ENCODE measurements at regions not wholly inside any gene's neighbourhood (a gene's known extent, or its start where the extent isn't known, plus 50 kb on each side); places are given as distances from the start of the nearest gene placed in this dataset.

DNA sequence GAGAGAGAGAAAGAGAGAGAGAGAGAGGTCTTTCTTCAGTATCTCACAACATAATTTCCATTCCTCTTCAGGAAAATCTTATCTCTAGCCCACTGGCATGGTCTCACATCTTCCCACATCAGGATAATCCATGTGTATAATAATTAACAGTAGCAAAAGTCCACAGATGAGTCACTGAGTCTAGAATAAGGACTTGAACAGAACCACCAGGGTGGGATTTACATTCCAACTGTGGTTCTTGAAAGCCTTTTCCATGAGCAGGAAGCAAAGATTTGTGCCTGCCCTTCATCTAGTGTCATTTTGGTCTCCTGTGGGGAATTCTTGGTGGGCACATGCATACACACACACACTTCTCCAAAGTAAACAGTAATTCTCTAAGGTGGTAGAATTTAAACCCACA, 107.1 kb upstream of the TCF4 start:
- Histone ChIP-seq H3K4me2 (ENCODE audit: insufficient read depth, insufficient read length, low read length) (no peak overlapping the region), H3K18ac (ENCODE audit: insufficient read length, low read depth, low read length) (no peak overlapping the region), H3K4ac (ENCODE audit: low read depth, low read length) (no peak overlapping the region), H2BK12ac (ENCODE audit: insufficient read length, low read depth, low read length) (no peak overlapping the region), H3T11ph (ENCODE audit: low read length) (no peak overlapping the region), H2AFZ (ENCODE audit: low read length) (no peak overlapping the region), H2BK5ac (ENCODE audit: insufficient read length, low read length) (no peak overlapping the region), H3K23ac (ENCODE audit: insufficient read length, low read depth, low read length) (no peak overlapping the region), H3K23me2 (ENCODE audit: insufficient read length, low read depth, low read length, poor library complexity, severe bottlenecking) (no peaks in the 10 kb centered on the region), H3K27ac (ENCODE audit: insufficient read length, low read depth, low read length) (no peak overlapping the region), H2AK5ac (ENCODE audit: insufficient read length, low read length) (no peak overlapping the region), H2BK120ac (ENCODE audit: low read depth, low read length, poor library complexity, severe bottlenecking) (no peak overlapping the region), H4K91ac (ENCODE audit: insufficient read length, low read depth, low read length) (no peak overlapping the region), H4K5ac (ENCODE audit: insufficient read length, low read depth, low read length) (no peak overlapping the region), H3K9ac (ENCODE audit: extremely low read depth, insufficient read length, low read length) (no peak overlapping the region), H3K56ac (ENCODE audit: insufficient read length, low read depth, low read length) (no peak overlapping the region), H3K4me1 (ENCODE audit: insufficient read depth, low read length) (no peaks in the 10 kb centered on the region), H3K9me3 (ENCODE audit: control insufficient read depth, low read depth, low read length) (no peaks in the 10 kb centered on the region), H3K79me1 (ENCODE audit: insufficient read depth, low read depth, low read length, poor library complexity, severe bottlenecking) (no peaks in the 10 kb centered on the region), H3K14ac (ENCODE audit: insufficient read depth, low read length) (no peak overlapping the region), H2BK20ac (ENCODE audit: low read depth, low read length, poor library complexity, severe bottlenecking) (no peak overlapping the region), H3K79me2 (ENCODE audit: insufficient read depth, low read length) (no peaks in the 10 kb centered on the region), H2BK15ac (ENCODE audit: low read depth, low read length) (no peak overlapping the region), H4K8ac (replicated peaks; ENCODE audit: insufficient read length, low read depth, low read length) (no peak overlapping the region), H3K27me3 (ENCODE audit: insufficient read depth, low read length) (no peaks in the 10 kb centered on the region), H4K20me1 (ENCODE audit: control insufficient read depth, insufficient read depth, insufficient read length) (no peaks in the 10 kb centered on the region)
- Mint-ChIP-seq H3K9me3 (no peaks in the 10 kb centered on the region), H3K4me3 (no peak overlapping the region), H3K36me3 (ENCODE audit: insufficient read depth in 1 of 3, low read depth in 3 of 3) (no peaks in the 10 kb centered on the region), H3K27me3 (ENCODE audit: low read depth) (no peaks in the 10 kb centered on the region), H3K27ac (no peak overlapping the region), H3K4me1 (no peaks in the 10 kb centered on the region)
- no peak for DNase-seq
- TF ChIP-seq, protein P1, sequence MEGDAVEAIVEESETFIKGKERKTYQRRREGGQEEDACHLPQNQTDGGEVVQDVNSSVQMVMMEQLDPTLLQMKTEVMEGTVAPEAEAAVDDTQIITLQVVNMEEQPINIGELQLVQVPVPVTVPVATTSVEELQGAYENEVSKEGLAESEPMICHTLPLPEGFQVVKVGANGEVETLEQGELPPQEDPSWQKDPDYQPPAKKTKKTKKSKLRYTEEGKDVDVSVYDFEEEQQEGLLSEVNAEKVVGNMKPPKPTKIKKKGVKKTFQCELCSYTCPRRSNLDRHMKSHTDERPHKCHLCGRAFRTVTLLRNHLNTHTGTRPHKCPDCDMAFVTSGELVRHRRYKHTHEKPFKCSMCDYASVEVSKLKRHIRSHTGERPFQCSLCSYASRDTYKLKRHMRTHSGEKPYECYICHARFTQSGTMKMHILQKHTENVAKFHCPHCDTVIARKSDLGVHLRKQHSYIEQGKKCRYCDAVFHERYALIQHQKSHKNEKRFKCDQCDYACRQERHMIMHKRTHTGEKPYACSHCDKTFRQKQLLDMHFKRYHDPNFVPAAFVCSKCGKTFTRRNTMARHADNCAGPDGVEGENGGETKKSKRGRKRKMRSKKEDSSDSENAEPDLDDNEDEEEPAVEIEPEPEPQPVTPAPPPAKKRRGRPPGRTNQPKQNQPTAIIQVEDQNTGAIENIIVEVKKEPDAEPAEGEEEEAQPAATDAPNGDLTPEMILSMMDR (conservative IDR thresholded peaks at IDR 0.05), result no peak
